H4 (cell line): ENCODE measurements at regions not wholly inside any gene's neighbourhood (a gene's known extent, or its start where the extent isn't known, plus 50 kb on each side); places are given as distances from the start of the nearest gene placed in this dataset.
"Not testable (repeated sequence)": the region's sequence is repeated elsewhere in the genome, so short reads cannot be mapped to it uniquely, and the experiment has no call there.

Experiments used
- DNase-seq: peaks from one replicate; pipeline ENCODE4 v3.0.0-alpha.2; 2015; ENCODE audit warnings: low spot score

GRCh38 chr6:26260725-26261490 is 104.1 kb upstream of the BTN3A2 start:
- DNase-seq, result no peak

- no peak for DNase-seq
Measured at GRCh38 chr6:26264547-26264946, 100.5 kb upstream of the BTN3A2 start.

GRCh38 chr6:26267083-26267589 is 97.9 kb upstream of the BTN3A2 start:
- DNase-seq, result no peak

- DNase-seq, result peak; percentile 74
Measured at GRCh38 chr6:26268659-26269402, 96.2 kb upstream of the BTN3A2 start.

- DNase-seq, result no peak
Measured at GRCh38 chr6:26269531-26270485, 95.2 kb upstream of the BTN3A2 start.

- no peak for DNase-seq
Measured at GRCh38 chr6:26270486-26270861, 94.5 kb upstream of the BTN3A2 start.

GRCh38 chr6:26270903-26271667 is 93.9 kb upstream of the BTN3A2 start:
- peak; percentile 93 for DNase-seq

GRCh38 chr6:26271668-26272024 is 93.4 kb upstream of the BTN3A2 start:
- no peak for DNase-seq

GRCh38 chr6:26272171-26272637 is 92.8 kb upstream of the BTN3A2 start:
- no peak for DNase-seq

- no peak for DNase-seq
Measured at GRCh38 chr6:26273673-26274588, 91.1 kb upstream of the BTN3A2 start.

- DNase-seq, result no peak
Measured at GRCh38 chr6:26275663-26276062, 89.3 kb upstream of the BTN3A2 start.

- DNase-seq, result no peak
Measured at GRCh38 chr6:26276841-26277648, 88.0 kb upstream of the BTN3A2 start.

- DNase-seq, result no peak
Measured at GRCh38 chr6:26278536-26278935, 86.5 kb upstream of the BTN3A2 start.

- not testable (repeated sequence) for DNase-seq
Measured at GRCh38 chr6:26279371-26279770, 85.6 kb upstream of the BTN3A2 start.

- DNase-seq, result no peak
Measured at GRCh38 chr6:26280407-26280806, 84.6 kb upstream of the BTN3A2 start.

GRCh38 chr6:26284537-26285142 is 80.4 kb upstream of the BTN3A2 start:
- DNase-seq, result no peak

- peak; percentile 99 for DNase-seq
Measured at GRCh38 chr6:26285143-26286134, 79.6 kb upstream of the BTN3A2 start.
